ENCODE measurements at regions not wholly inside any gene's neighbourhood (a gene's known extent, or its start where the extent isn't known, plus 50 kb on each side); places are given as distances from the start of the nearest gene placed in this dataset.

- Histone ChIP-seq H2AK5ac (ENCODE audit: low read depth, low read length) (no peak overlapping the region), H3K4me2 (ENCODE audit: low read depth, low read length) (no peak overlapping the region), H4K91ac (ENCODE audit: insufficient read depth, low read depth, low read length) (no peak overlapping the region), H4K5ac (ENCODE audit: low read depth, low read length) (no peak overlapping the region; the same call in 1 of the 2 replicates), H2AFZ (replicated peaks; ENCODE audit: low read length, poor library complexity) (no peak overlapping the region), H3K9me3 (ENCODE audit: control insufficient read depth, insufficient read depth, low read length) (no peaks in the 10 kb centered on the region), H3K9ac (ENCODE audit: low read depth, low read length) (no peak overlapping the region), H3K14ac (replicated peaks; ENCODE audit: low read depth, low read length) (no peak overlapping the region), H3K27me3 (ENCODE audit: control insufficient read depth, insufficient read depth, low read length) (no peaks in the 10 kb centered on the region), H3K9me1 (ENCODE audit: insufficient read depth, low read length) (no peaks in the 10 kb centered on the region), H3K18ac (ENCODE audit: low read depth, low read length) (no peak overlapping the region), H3K56ac (ENCODE audit: extremely low read depth, insufficient read depth, low read length) (no peak overlapping the region), H4K20me1 (ENCODE audit: insufficient read depth, low read length) (no peaks in the 10 kb centered on the region), H3K4me3 (ENCODE audit: insufficient read depth, low read depth, low read length) (no peak overlapping the region), H3K4ac (ENCODE audit: low read depth, low read length) (no peak overlapping the region), H3K23ac (ENCODE audit: low read depth, low read length) (no peak overlapping the region), H2AK9ac (replicated peaks; ENCODE audit: low read depth, low read length, poor library complexity) (no peak overlapping the region), H3K4me1 (ENCODE audit: control insufficient read depth, insufficient read depth, low read length) (peaks cover 2% of the 10 kb centered on the region), H2BK5ac (ENCODE audit: low read depth, low read length, poor library complexity, severe bottlenecking) (no peak overlapping the region), H4K8ac (ENCODE audit: low read depth in 2 of 2, low read length in 2 of 2) (no peak overlapping the region), H3K27ac (ENCODE audit: insufficient read depth, low read length) (no peak overlapping the region), H3K79me1 (ENCODE audit: low read depth in 1 of 2, low read length in 2 of 2) (peaks cover 0 to 30% of the 10 kb centered on the region in 2 experiments; a peak in 3 of 4 replicates), H2BK120ac (ENCODE audit: low read depth, low read length) (no peak overlapping the region), H2BK20ac (ENCODE audit: low read depth, low read length) (no peak overlapping the region), H3K36me3 (ENCODE audit: control insufficient read depth, insufficient read depth, low read length) (no peaks in the 10 kb centered on the region), H2BK15ac (ENCODE audit: low read depth, low read length) (no peak overlapping the region; the same call in 2 of the 3 replicates)
- dilution Hi-C loops (cut with HindIII; ENCODE audit: low sequenced_read_pairs, unreplicated experiment) (no loop called here), intact Hi-C loops (cut with micrococcal nuclease) (no loop called here), in situ Hi-C loops (cut with MboI; ENCODE audit: low sequenced_read_pairs) (no loop called here)
- DNase-seq (no peak), ATAC-seq (ENCODE audit: low read depth) (no peak)
- ChIA-PET POLR2A (ENCODE audit: unreplicated experiment) (no interaction called here), CTCF (no interaction called here)
- WGBS, 2 experiments (ENCODE audit: extremely low coverage in 2 of 2, insufficient read length in 1 of 2) = no CpG with 5 or more reads among the region's 2 CpGs
- TF ChIP-seq POLR2A (IDR thresholded peaks at IDR 0.05; ENCODE audit: low read depth, low read length) (no peak), RCOR1 (IDR thresholded peaks at IDR 0.05; ENCODE audit: insufficient replicate concordance, low read length) (no peak), NFE2L2 (IDR thresholded peaks at IDR 0.05; ENCODE audit: low read depth, low read length) (no peak), MAZ (IDR thresholded peaks at IDR 0.05; ENCODE audit: borderline replicate concordance, low read depth, low read length) (no peak), RAD21 (IDR thresholded peaks at IDR 0.05; ENCODE audit: low read length) (no peak), FOS (IDR thresholded peaks at IDR 0.05; ENCODE audit: low read depth, low read length) (no peak), MAFK (IDR thresholded peaks at IDR 0.05; ENCODE audit: low read depth, low read length) (no peak), CEBPB (IDR thresholded peaks at IDR 0.05; ENCODE audit: low read depth, low read length) (no peak), SMC3 (IDR thresholded peaks at IDR 0.05; ENCODE audit: low read depth, low read length) (no peak), MXI1 (IDR thresholded peaks at IDR 0.05; ENCODE audit: borderline replicate concordance, low read depth, low read length) (no peak), CHD1 (IDR thresholded peaks at IDR 0.05; ENCODE audit: low read depth, low read length) (no peak), RFX5 (IDR thresholded peaks at IDR 0.05; ENCODE audit: low read depth, low read length) (no peak), BHLHE40 (IDR thresholded peaks at IDR 0.05; ENCODE audit: low read depth, low read length) (no peak)
- TF ChIP-seq, protein P1, sequence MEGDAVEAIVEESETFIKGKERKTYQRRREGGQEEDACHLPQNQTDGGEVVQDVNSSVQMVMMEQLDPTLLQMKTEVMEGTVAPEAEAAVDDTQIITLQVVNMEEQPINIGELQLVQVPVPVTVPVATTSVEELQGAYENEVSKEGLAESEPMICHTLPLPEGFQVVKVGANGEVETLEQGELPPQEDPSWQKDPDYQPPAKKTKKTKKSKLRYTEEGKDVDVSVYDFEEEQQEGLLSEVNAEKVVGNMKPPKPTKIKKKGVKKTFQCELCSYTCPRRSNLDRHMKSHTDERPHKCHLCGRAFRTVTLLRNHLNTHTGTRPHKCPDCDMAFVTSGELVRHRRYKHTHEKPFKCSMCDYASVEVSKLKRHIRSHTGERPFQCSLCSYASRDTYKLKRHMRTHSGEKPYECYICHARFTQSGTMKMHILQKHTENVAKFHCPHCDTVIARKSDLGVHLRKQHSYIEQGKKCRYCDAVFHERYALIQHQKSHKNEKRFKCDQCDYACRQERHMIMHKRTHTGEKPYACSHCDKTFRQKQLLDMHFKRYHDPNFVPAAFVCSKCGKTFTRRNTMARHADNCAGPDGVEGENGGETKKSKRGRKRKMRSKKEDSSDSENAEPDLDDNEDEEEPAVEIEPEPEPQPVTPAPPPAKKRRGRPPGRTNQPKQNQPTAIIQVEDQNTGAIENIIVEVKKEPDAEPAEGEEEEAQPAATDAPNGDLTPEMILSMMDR (conservative IDR thresholded peaks at IDR 0.05; ENCODE audit: low read depth, low read length) = no peak
- TF ChIP-seq, protein P2, sequence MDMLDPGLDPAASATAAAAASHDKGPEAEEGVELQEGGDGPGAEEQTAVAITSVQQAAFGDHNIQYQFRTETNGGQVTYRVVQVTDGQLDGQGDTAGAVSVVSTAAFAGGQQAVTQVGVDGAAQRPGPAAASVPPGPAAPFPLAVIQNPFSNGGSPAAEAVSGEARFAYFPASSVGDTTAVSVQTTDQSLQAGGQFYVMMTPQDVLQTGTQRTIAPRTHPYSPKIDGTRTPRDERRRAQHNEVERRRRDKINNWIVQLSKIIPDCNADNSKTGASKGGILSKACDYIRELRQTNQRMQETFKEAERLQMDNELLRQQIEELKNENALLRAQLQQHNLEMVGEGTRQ (IDR thresholded peaks at IDR 0.05; ENCODE audit: low read depth, low read length) = no peak
- TF ChIP-seq, protein P3, sequence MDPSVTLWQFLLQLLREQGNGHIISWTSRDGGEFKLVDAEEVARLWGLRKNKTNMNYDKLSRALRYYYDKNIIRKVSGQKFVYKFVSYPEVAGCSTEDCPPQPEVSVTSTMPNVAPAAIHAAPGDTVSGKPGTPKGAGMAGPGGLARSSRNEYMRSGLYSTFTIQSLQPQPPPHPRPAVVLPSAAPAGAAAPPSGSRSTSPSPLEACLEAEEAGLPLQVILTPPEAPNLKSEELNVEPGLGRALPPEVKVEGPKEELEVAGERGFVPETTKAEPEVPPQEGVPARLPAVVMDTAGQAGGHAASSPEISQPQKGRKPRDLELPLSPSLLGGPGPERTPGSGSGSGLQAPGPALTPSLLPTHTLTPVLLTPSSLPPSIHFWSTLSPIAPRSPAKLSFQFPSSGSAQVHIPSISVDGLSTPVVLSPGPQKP (IDR thresholded peaks at IDR 0.05; ENCODE audit: borderline replicate concordance, low read depth, low read length) = no peak
- no TSS peak for BruUV-seq (replicated peaks)
Observed at GRCh38 chr6:148285205-148285604, 57.4 kb upstream of the SASH1 start.

Measured in IMR-90 (cell line).